Endothelial cell of umbilical vein (primary cell): ENCODE measurements at regions not wholly inside any gene's neighbourhood (a gene's known extent, or its start where the extent isn't known, plus 50 kb on each side); places are given as distances from the start of the nearest gene placed in this dataset.

Experiments used
- BruUV-seq: library from RNA; stranded (reverse); fragments of 400-500 nt; replicated peaks from 2 replicates; lab custom pipeline; 2021; lab: Mats Ljungman, UMichigan
- CTCF ChIA-PET: fragments of 300-600, 350-600 bp; sonication (Branson Sonifier 250); formaldehyde crosslinking; loops from one replicate; lab custom pipeline; 2021; ENCODE audit warnings: antibody characterized with exemption, inconsistent platforms; lab: Charles Lee
- POLR2A ChIA-PET: fragments of 300-600, 350-600 bp; sonication (Branson Sonifier 250); formaldehyde crosslinking; loops from one replicate; lab custom pipeline; 2021; ENCODE audit warnings: antibody characterized with exemption, inconsistent platforms; lab: Charles Lee
- DNase-seq: peaks from one replicate; pipeline ENCODE4 v3.0.0-alpha.2; 2011; ENCODE audit warnings: low read depth, low spot score
- FAIRE-seq: peaks from 2 replicates; lab custom pipeline; 2011; peaks lifted over from hg19 to GRCh38; lab: Jason Lieb, UNC
- H2AFZ ChIP-seq: 2 replicates; pipeline ENCODE4 v1.6.0; 2012; ENCODE audit warnings: low read depth, low read length, control low read depth, inconsistent platforms
- H3K27ac ChIP-seq: 2 replicates; pipeline ENCODE4 v1.5.1; 2011; ENCODE audit warnings: low read depth, mild to moderate bottlenecking, control low read depth, low read length, moderate library complexity; ENCODE audit not compliant: insufficient read depth
- H3K27me3 ChIP-seq, 2 experiments: 2 replicates each; pipeline versions ENCODE4 v1.6.0 to v1.6.1; 2011; ENCODE audit warnings: low read length in 2 of 2, mixed read lengths in 1 of 2; ENCODE audit not compliant: control insufficient read depth in 2 of 2, insufficient read depth in 2 of 2
- H3K36me3 ChIP-seq, 2 experiments: 2 replicates in 1 of 2; 3 replicates in 1 of 2; pipeline ENCODE4 v1.5.1; 2011; ENCODE audit warnings: low read length in 2 of 2, mild to moderate bottlenecking in 1 of 2, moderate library complexity in 1 of 2; ENCODE audit not compliant: control insufficient read depth in 2 of 2, insufficient read depth in 2 of 2; ENCODE audit errors: extremely low read depth in 1 of 2
- H3K4me1 ChIP-seq: 3 replicates; pipeline ENCODE4 v1.5.1; 2011; ENCODE audit warnings: mild to moderate bottlenecking, low read length; ENCODE audit not compliant: control insufficient read depth, insufficient read depth; ENCODE audit errors: extremely low read depth
- H3K4me2 ChIP-seq: 2 replicates; pipeline ENCODE4 v1.6.1; 2011; ENCODE audit warnings: low read length, control low read depth, mixed read lengths; ENCODE audit not compliant: insufficient read depth
- H3K4me3 ChIP-seq, 3 experiments: fragments of 200-600 bp in 1 of 3; sonication (generic), shearing (Covaris generic) in 1 of 3; replicated peaks in 1 of 3; 2 replicates each; pipeline ENCODE4 v1.5.1; 2011 to 2016; ENCODE audit warnings: control low read depth in 3 of 3, low read length in 3 of 3, mild to moderate bottlenecking in 2 of 3, inconsistent platforms in 1 of 3, low read depth in 1 of 3, moderate library complexity in 1 of 3; ENCODE audit not compliant: insufficient read depth in 1 of 3
- H3K79me2 ChIP-seq: 2 replicates; pipeline ENCODE4 v1.6.0; 2012; ENCODE audit warnings: low read length, inconsistent platforms; ENCODE audit not compliant: control insufficient read depth, insufficient read depth
- H3K9ac ChIP-seq: replicated peaks from 2 replicates; pipeline ENCODE3; 2011; ENCODE audit warnings: low read length, control low read depth; ENCODE audit not compliant: insufficient read depth; ENCODE audit errors: extremely low read depth
- H3K9me1 ChIP-seq: replicated peaks from 3 replicates; pipeline ENCODE4 v1.6.0; 2011; ENCODE audit warnings: mild to moderate bottlenecking, low read length; ENCODE audit not compliant: control insufficient read depth, insufficient read depth; ENCODE audit errors: extremely low read depth
- H3K9me3 ChIP-seq: replicated peaks from 2 replicates; pipeline ENCODE4 v1.5.1; 2012; ENCODE audit warnings: low read length, inconsistent platforms; ENCODE audit not compliant: control insufficient read depth, insufficient read depth
- H4K20me1 ChIP-seq: replicated peaks from 2 replicates; pipeline ENCODE3; 2011; ENCODE audit warnings: mild to moderate bottlenecking, low read length; ENCODE audit not compliant: control insufficient read depth, insufficient read depth; ENCODE audit errors: extremely low read depth
- FOS ChIP-seq: IDR thresholded peaks from 2 replicates; pipeline ENCODE4 v1.6.1; 2011; ENCODE audit warnings: mild to moderate bottlenecking, low read length, moderate library complexity, borderline replicate concordance; ENCODE audit not compliant: insufficient read depth
- GATA2 ChIP-seq: IDR thresholded peaks from 2 replicates; pipeline ENCODE4 v1.7.0; 2011; ENCODE audit warnings: low read depth, mild to moderate bottlenecking, moderate library complexity, mixed read lengths, low read length; ENCODE audit not compliant: insufficient read length, insufficient read depth
- JUN ChIP-seq: IDR thresholded peaks from 2 replicates; pipeline ENCODE4 v1.6.1; 2011; ENCODE audit warnings: borderline replicate concordance, low read depth; ENCODE audit not compliant: insufficient read length, insufficient read depth
- MYC ChIP-seq: IDR thresholded peaks from one replicate; pipeline ENCODE4 v1.6.1; 2011; ENCODE audit warnings: mild to moderate bottlenecking, low read depth, low read length
- POLR2A ChIP-seq: IDR thresholded peaks from 2 replicates; pipeline ENCODE4 v1.6.1; 2012; ENCODE audit warnings: low read depth, mild to moderate bottlenecking, control low read depth, low read length
- POLR2AphosphoS5 ChIP-seq: IDR thresholded peaks from 2 replicates; pipeline ENCODE4 v1.6.1; 2012; ENCODE audit warnings: low read depth, mild to moderate bottlenecking, control low read depth, low read length, moderate library complexity; ENCODE audit not compliant: insufficient read depth
- dilution Hi-C: fragments of 300-500 bp; cut with MboI; formaldehyde crosslinking; loops from one replicate; pipeline ENCODE4 v1.15.0; 2019; ENCODE audit warnings: low sequenced_read_pairs; ENCODE audit not compliant: extremely low pct_ligation_motif_present
- intact Hi-C: fragments of 100-400 bp; cut with micrococcal nuclease; formaldehyde crosslinking; loops from one replicate; pipeline ENCODE4 v1.10.0; 2022
- TF ChIP-seq, protein P1 (sequence below): IDR thresholded peaks from 2 replicates; pipeline ENCODE4 v1.6.1; 2011; ENCODE audit not compliant: insufficient read depth, insufficient read length
- TF ChIP-seq, protein P2 (sequence below), 2 donors: IDR thresholded peaks; 1 replicate in 1 of 2; 2 replicates in 1 of 2; pipeline ENCODE4 v1.5.1; 2011; ENCODE audit warnings: low read length in 2 of 2, mild to moderate bottlenecking in 2 of 2, moderate library complexity in 2 of 2, control low read depth in 1 of 2, inconsistent platforms in 1 of 2, low read depth in 1 of 2; ENCODE audit not compliant: insufficient read depth in 1 of 2; ENCODE audit errors: extremely low read depth in 1 of 2

DNA sequence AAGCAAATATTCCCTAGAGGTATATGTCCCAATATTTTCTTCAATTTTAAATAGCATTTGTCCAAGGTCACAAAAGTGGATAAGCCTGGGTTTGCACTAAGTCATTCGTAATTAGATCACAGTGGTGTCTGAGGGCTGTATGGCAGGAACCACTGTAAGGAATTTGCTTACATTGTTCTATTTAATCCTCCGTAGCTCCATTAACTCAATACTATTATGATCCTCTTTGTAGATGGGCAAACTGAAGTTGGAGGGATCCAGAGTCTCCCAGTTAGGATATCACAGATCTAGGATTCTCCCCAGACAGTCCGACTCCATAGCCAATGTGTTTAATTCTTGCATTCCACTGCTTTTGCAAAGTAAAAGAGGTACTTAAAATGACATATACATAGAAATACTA lies 242.7 kb upstream of the DCAF8L1 start:
- FAIRE-seq (no peak), DNase-seq (no peak)
- no peak overlapping the region for H3K4me2 ChIP-seq
- H3K9ac ChIP-seq: no peak overlapping the region
- no peaks in the 10 kb centered on the region for H3K9me1 ChIP-seq
- H3K27me3 ChIP-seq: no peaks in the 10 kb centered on the region
- dilution Hi-C loops: no loop called here
- H3K9me3 ChIP-seq: no peaks in the 10 kb centered on the region
- H3K79me2 ChIP-seq: no peaks in the 10 kb centered on the region
- intact Hi-C loops: no loop called here
- H4K20me1 ChIP-seq: no peaks in the 10 kb centered on the region
- H2AFZ ChIP-seq: no peak overlapping the region
- no TSS peak for BruUV-seq
- no peaks in the 10 kb centered on the region for H3K36me3 ChIP-seq
- ChIA-PET POLR2A (no interaction called here), CTCF (no interaction called here)
- no peak overlapping the region for H3K27ac ChIP-seq
- no peak overlapping the region for H3K4me3 ChIP-seq
- H3K4me1 ChIP-seq: no peaks in the 10 kb centered on the region
- TF ChIP-seq MYC (no peak), FOS (no peak), POLR2AphosphoS5 (no peak), POLR2A (no peak)
- TF ChIP-seq, protein P1, sequence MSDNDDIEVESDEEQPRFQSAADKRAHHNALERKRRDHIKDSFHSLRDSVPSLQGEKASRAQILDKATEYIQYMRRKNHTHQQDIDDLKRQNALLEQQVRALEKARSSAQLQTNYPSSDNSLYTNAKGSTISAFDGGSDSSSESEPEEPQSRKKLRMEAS: no peak

DNA sequence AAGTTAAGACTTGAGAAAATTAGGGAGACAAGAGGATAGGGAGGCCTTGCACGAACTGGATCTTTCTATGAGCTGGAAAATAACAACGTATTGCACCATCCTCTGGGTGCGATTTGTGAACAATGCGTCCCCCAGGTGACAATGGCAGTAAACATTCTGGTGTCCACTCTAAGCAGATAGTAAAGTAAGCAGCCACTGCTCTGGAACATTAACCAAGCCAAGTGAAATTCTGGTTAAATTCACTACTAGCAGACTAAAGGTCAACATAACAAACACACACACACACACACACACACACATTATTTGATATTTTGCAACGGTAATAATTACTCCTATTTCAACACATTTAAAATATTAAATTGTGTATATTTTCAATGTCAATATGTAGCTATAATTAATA lies 242.2 kb upstream of the DCAF8L1 start:
- DNase-seq (no peak), FAIRE-seq (no peak)
- Histone ChIP-seq H3K4me2 (no peak overlapping the region), H3K9me1 (no peaks in the 10 kb centered on the region), H3K4me3 (no peak overlapping the region), H3K9me3 (no peaks in the 10 kb centered on the region), H3K27me3 (no peaks in the 10 kb centered on the region), H3K4me1 (no peaks in the 10 kb centered on the region), H3K36me3 (no peaks in the 10 kb centered on the region), H2AFZ (no peak overlapping the region), H3K27ac (no peak overlapping the region), H3K9ac (no peak overlapping the region), H3K79me2 (no peaks in the 10 kb centered on the region), H4K20me1 (no peaks in the 10 kb centered on the region)
- dilution Hi-C loops (no loop called here), intact Hi-C loops (no loop called here)
- POLR2A ChIA-PET: no interaction called here
- TF ChIP-seq POLR2A (no peak), MYC (no peak), JUN (no peak), FOS (no peak), GATA2 (no peak), POLR2AphosphoS5 (no peak)
- TF ChIP-seq, protein P2, sequence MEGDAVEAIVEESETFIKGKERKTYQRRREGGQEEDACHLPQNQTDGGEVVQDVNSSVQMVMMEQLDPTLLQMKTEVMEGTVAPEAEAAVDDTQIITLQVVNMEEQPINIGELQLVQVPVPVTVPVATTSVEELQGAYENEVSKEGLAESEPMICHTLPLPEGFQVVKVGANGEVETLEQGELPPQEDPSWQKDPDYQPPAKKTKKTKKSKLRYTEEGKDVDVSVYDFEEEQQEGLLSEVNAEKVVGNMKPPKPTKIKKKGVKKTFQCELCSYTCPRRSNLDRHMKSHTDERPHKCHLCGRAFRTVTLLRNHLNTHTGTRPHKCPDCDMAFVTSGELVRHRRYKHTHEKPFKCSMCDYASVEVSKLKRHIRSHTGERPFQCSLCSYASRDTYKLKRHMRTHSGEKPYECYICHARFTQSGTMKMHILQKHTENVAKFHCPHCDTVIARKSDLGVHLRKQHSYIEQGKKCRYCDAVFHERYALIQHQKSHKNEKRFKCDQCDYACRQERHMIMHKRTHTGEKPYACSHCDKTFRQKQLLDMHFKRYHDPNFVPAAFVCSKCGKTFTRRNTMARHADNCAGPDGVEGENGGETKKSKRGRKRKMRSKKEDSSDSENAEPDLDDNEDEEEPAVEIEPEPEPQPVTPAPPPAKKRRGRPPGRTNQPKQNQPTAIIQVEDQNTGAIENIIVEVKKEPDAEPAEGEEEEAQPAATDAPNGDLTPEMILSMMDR (IDR thresholded peaks at IDR 0.05; ENCODE audit: extremely low read depth in 1 of 2, insufficient read depth in 1 of 2, low read depth in 1 of 2, low read length in 2 of 2): no peak
- no TSS peak for BruUV-seq
- CTCF ChIA-PET: interaction anchor here (0.5 kb wide), 1 partner anchor 1602 kb away, joined by 4 read pairs; no protein-coding TSS in a partner anchor
